Neuronal stem cell (in vitro differentiated cells): ENCODE measurements at regions not wholly inside any gene's neighbourhood (a gene's known extent, or its start where the extent isn't known, plus 50 kb on each side); places are given as distances from the start of the nearest gene placed in this dataset.

Source experiments
- DNase-seq: peaks from one replicate; pipeline ENCODE4 v3.0.0-alpha.2; 2013; ENCODE audit warnings: low spot score
- H2AFZ ChIP-seq: one replicate; pipeline ENCODE4 v1.6.1; 2013; ENCODE audit warnings: mild to moderate bottlenecking, low read length, inconsistent platforms
- H2AK5ac ChIP-seq: 2 replicates; pipeline ENCODE4 v1.6.1; 2013; ENCODE audit warnings: low read depth, mild to moderate bottlenecking, inconsistent platforms, low read length, moderate library complexity, mixed read lengths
- H2BK120ac ChIP-seq: 2 replicates; pipeline ENCODE4 v1.6.1; 2013; ENCODE audit warnings: low read depth, mild to moderate bottlenecking, inconsistent platforms, low read length, moderate library complexity, mixed read lengths
- H2BK12ac ChIP-seq: one replicate; pipeline ENCODE4 v1.6.1; 2013; ENCODE audit warnings: low read length, inconsistent platforms
- H2BK15ac ChIP-seq: 2 replicates; pipeline ENCODE4 v1.6.1; 2013; ENCODE audit warnings: mild to moderate bottlenecking, low read length, inconsistent platforms, mixed read lengths
- H2BK5ac ChIP-seq: one replicate; pipeline ENCODE4 v1.6.1; 2013; ENCODE audit warnings: inconsistent platforms, mild to moderate bottlenecking, low read length, moderate library complexity
- H3K14ac ChIP-seq: one replicate; pipeline ENCODE4 v1.6.1; 2013; ENCODE audit warnings: low read length, inconsistent platforms
- H3K18ac ChIP-seq: 2 replicates; pipeline ENCODE4 v1.6.1; 2013; ENCODE audit warnings: low read length, inconsistent platforms
- H3K23ac ChIP-seq: 2 replicates; pipeline ENCODE4 v1.6.1; 2013; ENCODE audit warnings: low read depth, mild to moderate bottlenecking, mixed read lengths, low read length, inconsistent platforms; ENCODE audit not compliant: poor library complexity
- H3K27ac ChIP-seq: replicated peaks from 3 replicates; pipeline ENCODE4 v1.5.1; 2013; ENCODE audit warnings: low read length, inconsistent platforms
- H3K27me3 ChIP-seq, 3 experiments: 2 replicates each; pipeline ENCODE4 v1.6.1; 2013; ENCODE audit warnings: low read length in 3 of 3, mild to moderate bottlenecking in 2 of 3, inconsistent platforms in 1 of 3, low read depth in 1 of 3, mixed read lengths in 1 of 3, moderate library complexity in 1 of 3; ENCODE audit not compliant: control insufficient read depth in 3 of 3, insufficient read depth in 3 of 3
- H3K36me3 ChIP-seq, 2 donors: replicated peaks in 1 of 2; 2 replicates each; pipeline ENCODE4 v1.6.1; 2013; ENCODE audit warnings: low read length in 2 of 2; ENCODE audit not compliant: control insufficient read depth in 2 of 2, insufficient read depth in 2 of 2
- H3K4ac ChIP-seq: 2 replicates; pipeline ENCODE4 v1.6.1; 2013; ENCODE audit warnings: inconsistent platforms, mild to moderate bottlenecking, low read length, moderate library complexity
- H3K4me1 ChIP-seq, 2 donors: 1 replicate in 1 of 2; 2 replicates in 1 of 2; pipeline ENCODE4 v1.6.1; 2013; ENCODE audit warnings: low read length in 2 of 2, low read depth in 1 of 2; ENCODE audit not compliant: control insufficient read depth in 2 of 2, insufficient read depth in 1 of 2
- H3K4me2 ChIP-seq: one replicate; pipeline ENCODE4 v1.6.1; 2013; ENCODE audit warnings: mild to moderate bottlenecking, low read length, inconsistent platforms; ENCODE audit not compliant: insufficient read depth, poor library complexity, severe bottlenecking
- H3K4me3 ChIP-seq, 2 donors: 2 replicates each; pipeline ENCODE4 v1.5.1; 2013; ENCODE audit warnings: low read length in 2 of 2, mild to moderate bottlenecking in 2 of 2, inconsistent platforms in 1 of 2, moderate library complexity in 1 of 2
- H3K79me1 ChIP-seq: one replicate; pipeline ENCODE4 v1.6.1; 2013; ENCODE audit warnings: low read depth, mild to moderate bottlenecking, inconsistent platforms, low read length, moderate library complexity
- H3K9ac ChIP-seq: one replicate; pipeline ENCODE4 v1.6.1; 2013; ENCODE audit warnings: mild to moderate bottlenecking, low read depth, low read length, inconsistent platforms; ENCODE audit not compliant: poor library complexity
- H3K9me3 ChIP-seq, 2 donors: replicated peaks in 1 of 2; 2 replicates each; pipeline versions ENCODE3 to v1.6.1; 2013; ENCODE audit warnings: low read length in 2 of 2, mild to moderate bottlenecking in 2 of 2, inconsistent platforms in 1 of 2, low read depth in 1 of 2, mixed read lengths in 1 of 2, moderate library complexity in 1 of 2; ENCODE audit not compliant: control insufficient read depth in 2 of 2, insufficient read depth in 1 of 2
- H4K8ac ChIP-seq: one replicate; pipeline ENCODE4 v1.6.1; 2013; ENCODE audit warnings: low read depth, mild to moderate bottlenecking, inconsistent platforms, low read length, moderate library complexity
- H4K91ac ChIP-seq: one replicate; pipeline ENCODE4 v1.6.1; 2013; ENCODE audit warnings: low read length, low read depth, mild to moderate bottlenecking, inconsistent platforms; ENCODE audit not compliant: poor library complexity
- WGBS, 2 donors: extraction: QIAGEN DNeasy Blood & Tissue Kit; methylation state at CpG; one replicate each; pipeline ENCODE4 v1.1.7; 2013; ENCODE audit warnings: missing lambda C conversion rate in 2 of 2, mixed read lengths in 1 of 2; ENCODE audit not compliant: insufficient read length in 2 of 2, insufficient replicate concordance in 1 of 2; ENCODE audit errors: extremely low coverage in 2 of 2; 5-methylcytosine and 5-hydroxymethylcytosine counted together

DNA sequence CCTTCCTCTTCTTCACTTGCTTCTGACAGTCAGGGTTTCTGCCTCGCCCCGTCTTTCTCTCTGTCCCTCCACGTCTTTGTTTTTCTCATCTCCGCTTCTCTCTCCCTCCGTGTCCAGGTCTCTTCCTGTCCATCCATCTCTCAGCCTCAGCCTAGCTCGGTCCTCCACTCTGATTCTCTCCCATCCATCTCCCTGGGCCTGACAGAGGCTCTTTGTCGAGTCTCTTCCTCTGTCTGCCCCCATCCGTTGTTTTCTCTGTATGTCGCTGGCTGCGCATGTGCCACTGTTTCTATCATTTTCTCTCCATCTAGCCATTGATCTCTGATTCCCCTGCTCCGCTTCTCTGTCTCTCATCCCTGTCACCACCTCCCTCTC is 328.9 kb upstream of the TBX3 start:
- Histone ChIP-seq H3K27me3 (no peaks in the 10 kb centered on the region), H2AK5ac (no peak overlapping the region), H4K8ac (no peak overlapping the region), H3K4ac (no peak overlapping the region), H2BK120ac (no peak overlapping the region), H3K14ac (no peak overlapping the region), H4K91ac (no peak overlapping the region), H2BK15ac (no peak overlapping the region), H2BK5ac (no peak overlapping the region), H3K4me3 (no peak overlapping the region), H3K9me3 (no peaks in the 10 kb centered on the region), H3K18ac (peak overlapping the region; percentile 36), H2AFZ (peak overlapping the region; percentile 4), H3K4me2 (no peak overlapping the region), H3K4me1 (no peaks in the 10 kb centered on the region), H3K9ac (no peak overlapping the region), H3K36me3 (no peaks in the 10 kb centered on the region), H3K79me1 (peaks cover 2% of the 10 kb centered on the region), H2BK12ac (no peak overlapping the region), H3K27ac (no peak overlapping the region), H3K23ac (no peak overlapping the region)
- DNase-seq = no peak
- WGBS, 2 donors = no CpG with 5 or more reads among the region's 11 CpGs

DNA sequence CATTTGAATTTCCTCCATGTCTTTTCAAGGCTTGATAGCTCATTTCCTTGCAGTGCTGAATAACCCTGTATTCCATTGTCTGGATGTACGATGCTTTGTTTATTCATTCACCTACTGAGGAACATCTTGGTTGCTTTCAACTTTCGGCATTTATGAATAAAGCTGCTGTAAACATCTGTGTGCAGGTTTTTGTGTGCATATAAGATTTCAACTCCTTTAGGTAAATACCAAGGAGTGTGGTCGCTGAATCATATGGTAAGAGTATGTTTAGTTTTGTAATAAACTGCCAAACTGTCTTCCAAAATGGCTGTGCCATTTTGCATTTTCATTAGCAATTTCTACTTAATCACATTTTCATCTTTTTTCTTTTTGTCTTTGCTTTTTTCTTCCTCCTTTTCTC is 327.7 kb upstream of the TBX3 start:
- H3K4me2 ChIP-seq = no peak overlapping the region
- no peak overlapping the region for H3K9ac ChIP-seq
- no peak overlapping the region for H4K91ac ChIP-seq
- H3K18ac ChIP-seq = no peak overlapping the region
- H2BK120ac ChIP-seq = no peak overlapping the region
- H2BK5ac ChIP-seq = no peak overlapping the region
- H3K4me1 ChIP-seq = no peaks in the 10 kb centered on the region
- H3K4ac ChIP-seq = no peak overlapping the region
- no peak overlapping the region for H2BK15ac ChIP-seq
- DNase-seq = no peak
- no peak overlapping the region for H2AFZ ChIP-seq
- H3K27ac ChIP-seq = no peak overlapping the region
- H3K14ac ChIP-seq = no peak overlapping the region
- no peak overlapping the region for H3K23ac ChIP-seq
- H3K36me3 ChIP-seq = no peaks in the 10 kb centered on the region
- WGBS, 2 donors = no CpG with 5 or more reads among the region's 3 CpGs
- no peaks in the 10 kb centered on the region for H3K27me3 ChIP-seq
- no peak overlapping the region for H4K8ac ChIP-seq
- no peak overlapping the region for H2AK5ac ChIP-seq
- H2BK12ac ChIP-seq = no peak overlapping the region
- H3K9me3 ChIP-seq = no peaks in the 10 kb centered on the region
- H3K79me1 ChIP-seq = peaks cover 2% of the 10 kb centered on the region
- H3K4me3 ChIP-seq = no peak overlapping the region

DNA sequence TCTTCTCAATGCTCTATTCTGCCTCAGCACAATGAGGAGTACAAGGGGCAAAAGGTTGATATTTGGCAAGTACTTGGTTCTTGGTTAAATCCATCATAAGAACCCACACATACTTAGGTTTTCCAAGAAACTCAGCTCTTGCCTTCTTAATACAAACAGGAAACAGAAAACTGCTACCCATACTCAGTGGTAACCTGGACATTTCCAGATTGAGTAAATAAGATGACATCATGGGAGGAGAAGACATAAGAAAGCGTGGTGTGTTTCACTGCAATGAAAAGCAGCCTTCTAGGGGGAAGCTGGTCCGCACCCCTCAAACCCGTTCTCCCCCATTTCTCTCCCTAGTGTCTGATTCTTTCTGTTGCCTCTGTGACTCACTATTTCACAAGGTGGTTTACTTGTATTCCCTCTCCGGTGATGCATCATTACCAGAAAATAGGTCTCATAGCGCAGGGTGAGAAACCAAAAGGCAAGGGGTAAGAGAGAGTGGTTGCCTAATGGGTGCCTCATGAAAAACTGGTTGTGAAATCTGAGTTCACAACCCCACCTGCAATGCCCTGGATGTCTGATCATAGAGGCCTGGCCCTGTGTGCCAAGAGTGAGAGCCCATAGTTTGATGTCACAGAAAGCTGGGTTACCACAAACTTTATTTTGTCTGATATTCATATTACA is 326.5 kb upstream of the TBX3 start:
- Histone ChIP-seq H3K27ac (no peak overlapping the region), H2BK120ac (no peak overlapping the region), H3K79me1 (no peaks in the 10 kb centered on the region), H4K8ac (no peak overlapping the region), H3K4ac (no peak overlapping the region), H3K4me3 (no peak overlapping the region), H2BK5ac (no peak overlapping the region), H3K9ac (no peak overlapping the region), H2AK5ac (no peak overlapping the region), H3K4me2 (no peak overlapping the region), H3K14ac (no peak overlapping the region), H3K4me1 (no peaks in the 10 kb centered on the region), H2BK15ac (no peak overlapping the region), H3K36me3 (no peaks in the 10 kb centered on the region), H2BK12ac (no peak overlapping the region), H3K23ac (no peak overlapping the region), H3K9me3 (no peaks in the 10 kb centered on the region), H2AFZ (no peak overlapping the region), H4K91ac (no peak overlapping the region), H3K27me3 (no peaks in the 10 kb centered on the region), H3K18ac (no peak overlapping the region)
- WGBS, 2 donors = no CpG with 5 or more reads among the region's 5 CpGs
- DNase-seq = no peak

DNA sequence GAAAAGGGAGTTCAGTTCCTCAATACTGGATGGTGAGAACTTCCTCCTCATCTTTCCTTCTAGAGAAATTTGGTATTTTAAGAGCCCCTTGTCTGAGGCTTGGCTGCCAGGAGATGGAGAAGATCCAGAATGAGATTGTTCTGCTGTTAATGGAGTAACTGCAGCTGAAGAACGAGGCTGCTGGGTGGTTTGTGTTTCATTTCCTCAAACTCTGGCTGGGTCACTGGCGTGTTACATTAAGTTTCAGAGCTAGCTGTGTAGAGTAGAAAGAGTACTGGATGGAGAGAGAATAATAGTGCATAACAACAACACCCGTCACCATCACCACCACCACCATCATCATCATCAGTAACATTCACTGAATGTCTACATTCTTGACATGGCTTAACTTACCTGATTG is 325.0 kb upstream of the TBX3 start:
- H3K9me3 ChIP-seq = no peaks in the 10 kb centered on the region
- H3K18ac ChIP-seq = no peak overlapping the region
- H3K79me1 ChIP-seq = no peaks in the 10 kb centered on the region
- H3K14ac ChIP-seq = no peak overlapping the region
- H3K27ac ChIP-seq = no peak overlapping the region
- no peak overlapping the region for H2AFZ ChIP-seq
- H3K27me3 ChIP-seq = no peaks in the 10 kb centered on the region
- no peak overlapping the region for H2BK15ac ChIP-seq
- H2AK5ac ChIP-seq = no peak overlapping the region
- no CpG with 5 or more reads among the region's 3 CpGs for WGBS, 2 donors
- H3K36me3 ChIP-seq = no peaks in the 10 kb centered on the region
- H4K8ac ChIP-seq = no peak overlapping the region
- H3K4me1 ChIP-seq = no peaks in the 10 kb centered on the region
- no peak overlapping the region for H3K4ac ChIP-seq
- H3K23ac ChIP-seq = no peak overlapping the region
- no peak overlapping the region for H3K9ac ChIP-seq
- no peak overlapping the region for H2BK5ac ChIP-seq
- no peak overlapping the region for H2BK12ac ChIP-seq
- DNase-seq = no peak
- H4K91ac ChIP-seq = no peak overlapping the region
- no peak overlapping the region for H3K4me3 ChIP-seq
- H2BK120ac ChIP-seq = no peak overlapping the region
- no peak overlapping the region for H3K4me2 ChIP-seq
